Endodermal cell (in vitro differentiated cells): ENCODE measurements at regions not wholly inside any gene's neighbourhood (a gene's known extent, or its start where the extent isn't known, plus 50 kb on each side); places are given as distances from the start of the nearest gene placed in this dataset.

ENCODE experiments used
- DNase-seq: peaks from one replicate; pipeline ENCODE4 v3.0.0-alpha.2; 2017
- H3K27ac ChIP-seq: 2 replicates; pipeline ENCODE4 v1.5.1; 2013; ENCODE audit warnings: mild to moderate bottlenecking, low read depth, low read length, moderate library complexity
- H3K27me3 ChIP-seq: 2 replicates; pipeline ENCODE4 v1.6.1; 2013; ENCODE audit warnings: mild to moderate bottlenecking, low read length, moderate library complexity; ENCODE audit not compliant: insufficient read depth, control insufficient read depth, poor library complexity, severe bottlenecking
- H3K36me3 ChIP-seq: 2 replicates; pipeline ENCODE4 v1.7.0; 2013; ENCODE audit warnings: mild to moderate bottlenecking, low read length, moderate library complexity; ENCODE audit not compliant: control insufficient read depth, insufficient read depth
- H3K4me1 ChIP-seq: one replicate; pipeline ENCODE4 v1.7.0; 2013; ENCODE audit warnings: low read length; ENCODE audit not compliant: control insufficient read depth, insufficient read depth
- H3K4me3 ChIP-seq: 2 replicates; pipeline ENCODE4 v1.5.1; 2013; ENCODE audit warnings: mild to moderate bottlenecking, low read length, moderate library complexity
- H3K9ac ChIP-seq: 2 replicates; pipeline ENCODE4 v1.6.1; 2013; ENCODE audit warnings: mild to moderate bottlenecking, low read length, moderate library complexity; ENCODE audit not compliant: poor library complexity, severe bottlenecking; ENCODE audit errors: extremely low read depth
- H3K9me3 ChIP-seq: 2 replicates; pipeline ENCODE4 v1.6.1; 2013; ENCODE audit warnings: mild to moderate bottlenecking, low read length, moderate library complexity; ENCODE audit not compliant: control insufficient read depth
- H3K27ac Mint-ChIP-seq: 2 replicates; pipeline ENCODE4 v1.8.0; 2020; ENCODE audit warnings: mixed read lengths
- H3K27me3 Mint-ChIP-seq: 2 replicates; pipeline ENCODE4 v1.8.0; 2021; ENCODE audit warnings: mild to moderate bottlenecking, mixed read lengths; ENCODE audit not compliant: insufficient read depth
- H3K36me3 Mint-ChIP-seq: 2 replicates; pipeline ENCODE4 v1.8.0; 2020; ENCODE audit warnings: low read depth, mixed read lengths
- H3K4me1 Mint-ChIP-seq: 2 replicates; pipeline ENCODE4 v1.8.0; 2020; ENCODE audit warnings: mixed read lengths
- H3K4me3 Mint-ChIP-seq: 2 replicates; pipeline ENCODE4 v1.8.0; 2020; ENCODE audit warnings: mild to moderate bottlenecking, moderate library complexity, mixed read lengths
- H3K9me3 Mint-ChIP-seq: 2 replicates; pipeline ENCODE4 v1.8.0; 2020; ENCODE audit warnings: mild to moderate bottlenecking, mixed read lengths
- WGBS, 2 experiments: methylation state at CpG; one replicate each; pipeline versions ENCODE4 v1.1.5 to v1.1.7; 2013; ENCODE audit warnings: missing lambda C conversion rate in 2 of 2, mixed read lengths in 1 of 2; ENCODE audit not compliant: insufficient coverage in 1 of 2, insufficient read length in 1 of 2; 5-methylcytosine and 5-hydroxymethylcytosine counted together
- TF ChIP-seq, protein P1 (sequence below): fragments of 200-600 bp; sonication (generic); conservative IDR thresholded peaks from 2 replicates; pipeline ENCODE4 v1.5.0; 2021; ENCODE audit warnings: antibody characterized with exemption, mild to moderate bottlenecking

DNA sequence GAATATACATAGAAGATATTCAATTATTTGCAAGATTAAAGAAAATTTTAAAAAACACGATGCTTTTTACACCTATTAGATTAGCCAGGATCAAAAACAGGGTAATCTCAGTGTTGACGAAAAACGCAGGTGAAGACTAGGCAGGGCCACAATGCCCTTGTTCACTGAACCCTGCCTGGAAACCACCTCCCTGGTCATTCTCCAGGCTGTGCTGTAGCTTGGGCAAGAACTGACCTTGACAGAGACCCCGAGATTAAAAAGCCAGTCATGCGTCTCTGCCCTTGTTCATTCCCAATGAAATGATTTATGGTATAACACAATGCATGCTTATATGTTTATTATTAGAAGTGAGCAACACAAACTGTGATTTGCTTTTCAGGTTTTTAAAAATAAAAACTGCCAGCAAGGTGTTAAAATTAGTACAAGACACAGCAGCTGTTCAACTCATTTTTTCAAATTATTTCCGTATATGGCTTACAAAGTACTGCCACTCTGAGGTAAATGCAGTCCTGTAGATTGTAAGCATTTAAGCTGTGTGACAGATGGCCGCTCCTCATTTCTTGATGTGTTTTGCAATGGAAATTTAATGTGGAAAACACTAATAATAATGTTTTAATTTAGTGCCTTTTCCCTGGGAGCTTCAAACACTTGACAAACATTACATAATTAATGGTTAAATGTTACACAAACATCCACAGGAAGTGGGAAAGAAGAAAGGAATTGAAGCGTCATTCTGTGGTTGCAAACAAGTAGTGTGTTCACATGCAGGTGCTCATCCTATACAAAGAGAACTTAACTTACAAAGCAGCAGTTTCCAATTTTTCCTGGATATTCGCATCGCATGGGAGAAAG lies 200.2 kb downstream of the VCY1B start:
- WGBS, 2 experiments, result 93 to 95% methylated on average over 3 to 4 of the region's 10 CpGs
- H3K9me3 Mint-ChIP-seq, result no peaks in the 10 kb centered on the region
- no peaks in the 10 kb centered on the region for H3K36me3 ChIP-seq
- no peak overlapping the region for H3K27ac ChIP-seq
- no peak overlapping the region for H3K27ac Mint-ChIP-seq
- no peaks in the 10 kb centered on the region for H3K36me3 Mint-ChIP-seq
- H3K9me3 ChIP-seq, result no peaks in the 10 kb centered on the region
- TF ChIP-seq, protein P1, sequence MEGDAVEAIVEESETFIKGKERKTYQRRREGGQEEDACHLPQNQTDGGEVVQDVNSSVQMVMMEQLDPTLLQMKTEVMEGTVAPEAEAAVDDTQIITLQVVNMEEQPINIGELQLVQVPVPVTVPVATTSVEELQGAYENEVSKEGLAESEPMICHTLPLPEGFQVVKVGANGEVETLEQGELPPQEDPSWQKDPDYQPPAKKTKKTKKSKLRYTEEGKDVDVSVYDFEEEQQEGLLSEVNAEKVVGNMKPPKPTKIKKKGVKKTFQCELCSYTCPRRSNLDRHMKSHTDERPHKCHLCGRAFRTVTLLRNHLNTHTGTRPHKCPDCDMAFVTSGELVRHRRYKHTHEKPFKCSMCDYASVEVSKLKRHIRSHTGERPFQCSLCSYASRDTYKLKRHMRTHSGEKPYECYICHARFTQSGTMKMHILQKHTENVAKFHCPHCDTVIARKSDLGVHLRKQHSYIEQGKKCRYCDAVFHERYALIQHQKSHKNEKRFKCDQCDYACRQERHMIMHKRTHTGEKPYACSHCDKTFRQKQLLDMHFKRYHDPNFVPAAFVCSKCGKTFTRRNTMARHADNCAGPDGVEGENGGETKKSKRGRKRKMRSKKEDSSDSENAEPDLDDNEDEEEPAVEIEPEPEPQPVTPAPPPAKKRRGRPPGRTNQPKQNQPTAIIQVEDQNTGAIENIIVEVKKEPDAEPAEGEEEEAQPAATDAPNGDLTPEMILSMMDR, result no peak
- H3K9ac ChIP-seq, result no peak overlapping the region
- H3K4me1 Mint-ChIP-seq, result no peaks in the 10 kb centered on the region
- no peaks in the 10 kb centered on the region for H3K27me3 Mint-ChIP-seq
- no peaks in the 10 kb centered on the region for H3K4me1 ChIP-seq
- no peak for DNase-seq
- no peak overlapping the region for H3K4me3 ChIP-seq
- no peak overlapping the region for H3K4me3 Mint-ChIP-seq
- H3K27me3 ChIP-seq, result no peaks in the 10 kb centered on the region

DNA sequence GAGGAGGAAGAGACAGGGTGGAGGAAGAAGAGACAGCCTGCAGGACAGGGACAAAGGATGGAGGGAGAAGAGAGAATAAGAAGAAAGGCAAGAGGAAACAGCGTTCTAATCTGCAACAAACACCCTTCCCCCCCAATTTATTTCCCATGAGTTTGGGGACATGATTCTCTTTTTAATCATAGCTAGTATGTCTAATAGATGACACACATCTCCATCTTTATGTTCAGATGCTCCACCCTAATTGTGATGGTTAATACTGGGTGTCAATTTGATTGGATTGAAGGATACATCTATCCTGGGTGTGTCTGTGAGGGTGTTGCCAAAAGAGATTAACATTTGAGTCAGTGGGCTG lies 200.8 kb downstream of the VCY1B start:
- Mint-ChIP-seq H3K4me3 (no peak overlapping the region), H3K9me3 (no peaks in the 10 kb centered on the region), H3K4me1 (no peaks in the 10 kb centered on the region), H3K27me3 (no peaks in the 10 kb centered on the region), H3K27ac (no peak overlapping the region), H3K36me3 (no peaks in the 10 kb centered on the region)
- H3K27me3 ChIP-seq, result no peaks in the 10 kb centered on the region
- H3K4me1 ChIP-seq, result no peaks in the 10 kb centered on the region
- H3K9me3 ChIP-seq, result no peaks in the 10 kb centered on the region
- TF ChIP-seq, protein P1, result no peak
- WGBS, 2 experiments, result no CpG with 5 or more reads among the region's 1 CpG
- no peak overlapping the region for H3K9ac ChIP-seq
- no peak for DNase-seq
- H3K4me3 ChIP-seq, result no peak overlapping the region
- no peaks in the 10 kb centered on the region for H3K36me3 ChIP-seq
- H3K27ac ChIP-seq, result no peak overlapping the region

DNA sequence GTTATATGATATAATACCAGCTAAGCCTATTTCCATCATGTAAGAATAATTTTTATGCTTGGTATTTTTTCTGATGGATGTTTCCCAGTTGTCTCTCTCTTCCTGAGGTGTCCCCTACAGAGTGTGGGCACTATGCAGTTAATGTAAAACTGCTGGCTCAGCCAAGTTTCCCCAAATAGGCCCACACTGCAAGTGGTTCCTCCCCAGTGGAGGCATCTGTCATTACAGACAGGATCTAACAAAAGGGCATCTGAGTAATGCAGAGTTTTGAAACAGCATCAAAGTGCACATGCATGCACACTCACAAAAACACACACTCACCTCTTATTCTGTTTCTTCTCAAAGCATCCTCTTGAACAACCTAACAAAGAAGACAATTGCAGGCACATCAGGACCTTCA lies 221.0 kb downstream of the VCY1B start:
- Histone ChIP-seq H3K27me3 (no peaks in the 10 kb centered on the region), H3K4me3 (no peak overlapping the region), H3K27ac (no peak overlapping the region), H3K4me1 (no peaks in the 10 kb centered on the region), H3K36me3 (no peaks in the 10 kb centered on the region), H3K9me3 (no peaks in the 10 kb centered on the region), H3K9ac (no peak overlapping the region)
- TF ChIP-seq, protein P1, result no peak
- Mint-ChIP-seq H3K9me3 (no peaks in the 10 kb centered on the region), H3K27ac (no peak overlapping the region), H3K4me1 (no peaks in the 10 kb centered on the region), H3K36me3 (no peaks in the 10 kb centered on the region), H3K27me3 (no peaks in the 10 kb centered on the region), H3K4me3 (no peak overlapping the region)
- no peak for DNase-seq
